H4 (cell line): ENCODE measurements at regions not wholly inside any gene's neighbourhood (a gene's known extent, or its start where the extent isn't known, plus 50 kb on each side); places are given as distances from the start of the nearest gene placed in this dataset.
"Not testable (repeated sequence)": the region's sequence is repeated elsewhere in the genome, so short reads cannot be mapped to it uniquely, and the experiment has no call there.

Source experiments
- DNase-seq: peaks from one replicate; pipeline ENCODE4 v3.0.0-alpha.2; 2015; ENCODE audit warnings: low spot score

DNA sequence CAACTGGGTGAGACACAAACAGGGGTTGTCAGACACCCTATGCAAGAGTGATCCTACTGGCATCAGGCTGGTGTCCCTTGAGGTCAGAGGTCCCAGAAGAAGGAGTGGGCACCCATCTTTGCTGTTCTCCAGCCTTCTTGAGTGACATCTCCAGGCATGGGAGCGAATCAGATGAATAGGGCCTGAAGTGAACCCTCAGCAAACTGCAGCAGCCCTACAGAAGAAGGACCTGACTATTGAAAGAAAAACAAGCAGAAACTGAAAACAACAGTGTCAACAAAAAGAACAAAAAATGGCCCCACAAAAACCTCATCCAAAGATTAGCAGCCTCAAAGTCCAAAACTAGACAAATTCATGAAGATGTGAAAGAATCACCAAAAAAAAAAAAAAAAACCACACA is 1229.7 kb upstream of the CRIM1 start:
- no peak for DNase-seq

DNA sequence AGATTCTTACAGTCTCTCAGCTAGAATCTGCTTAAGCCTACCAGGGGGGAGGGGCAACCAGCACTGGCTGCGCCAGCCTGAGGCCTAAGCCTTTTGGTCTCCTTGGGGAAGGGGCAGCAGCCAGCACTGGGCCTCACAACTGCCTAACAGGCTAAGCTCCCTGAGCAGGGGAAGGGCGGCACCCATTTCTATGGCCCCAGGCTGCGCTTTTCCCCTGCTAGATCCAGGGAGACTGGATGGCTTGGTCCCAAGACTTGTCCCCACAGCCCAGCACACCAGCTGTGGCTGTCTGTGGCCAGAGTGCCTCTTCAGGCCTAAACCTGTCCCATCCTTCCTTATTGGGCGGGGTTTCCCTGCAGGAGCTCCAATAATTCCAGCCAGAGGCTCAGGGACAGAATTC is 1230.3 kb upstream of the CRIM1 start:
- DNase-seq, result no peak

DNA sequence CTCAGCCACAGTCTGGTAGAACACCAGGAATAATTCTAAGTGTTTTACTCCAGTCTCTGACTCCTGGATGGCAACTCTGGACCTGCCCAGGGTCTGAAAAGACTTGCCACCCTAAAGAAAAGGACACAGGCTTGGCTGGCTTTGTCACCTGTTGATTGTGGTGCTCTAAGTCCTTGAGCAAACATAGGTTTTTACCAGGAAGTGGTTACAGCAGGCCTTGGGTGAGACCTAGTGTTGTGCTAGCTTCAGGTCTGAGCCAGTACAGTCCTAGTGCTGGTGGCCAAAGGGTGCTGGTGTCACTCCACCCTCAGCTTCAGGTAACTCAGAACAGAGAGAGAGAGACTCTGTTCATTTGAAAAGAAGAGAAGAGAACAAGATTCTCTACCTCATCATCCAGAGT is 1239.4 kb upstream of the CRIM1 start:
- no peak for DNase-seq

DNA sequence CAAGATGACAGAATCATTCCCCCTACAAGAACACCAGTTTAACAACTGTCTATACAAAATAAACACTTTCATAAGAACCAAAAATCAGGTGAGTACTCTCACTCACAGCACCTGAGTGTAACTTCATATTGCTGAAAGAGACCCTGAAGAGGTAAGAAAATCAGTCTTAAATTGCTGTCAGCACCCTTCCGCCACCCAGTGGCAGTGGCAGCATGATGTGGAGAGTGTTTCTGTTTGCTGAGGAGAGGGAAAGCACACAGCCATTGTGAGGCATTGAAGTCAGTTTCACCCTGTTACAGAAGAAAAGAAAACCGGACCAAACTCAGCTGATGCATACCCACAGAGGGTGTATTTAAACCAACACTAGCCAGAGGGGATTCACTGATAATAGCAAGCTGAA is 1240.8 kb upstream of the CRIM1 start:
- no peak for DNase-seq

DNA sequence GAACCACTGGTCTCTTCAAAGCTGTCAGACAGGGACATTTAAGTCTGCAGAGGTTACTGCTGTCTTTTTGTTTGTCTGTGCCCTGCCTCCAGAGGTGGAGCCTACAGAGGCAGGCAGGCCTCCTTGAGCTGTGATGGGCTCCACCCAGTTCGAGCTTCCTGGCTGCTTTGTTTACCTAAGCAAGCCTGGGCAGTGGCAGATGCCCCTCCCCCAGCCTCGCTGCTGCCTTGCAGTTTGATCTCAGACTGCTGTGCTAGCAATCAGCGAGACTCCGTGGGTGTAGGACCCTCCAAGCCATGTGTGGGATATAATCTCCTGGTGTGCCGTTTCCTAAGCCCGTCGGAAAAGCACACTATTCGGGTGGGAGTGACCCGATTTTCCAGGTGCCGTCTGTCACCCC is 1243.2 kb upstream of the CRIM1 start:
- DNase-seq, result not testable (repeated sequence)

DNA sequence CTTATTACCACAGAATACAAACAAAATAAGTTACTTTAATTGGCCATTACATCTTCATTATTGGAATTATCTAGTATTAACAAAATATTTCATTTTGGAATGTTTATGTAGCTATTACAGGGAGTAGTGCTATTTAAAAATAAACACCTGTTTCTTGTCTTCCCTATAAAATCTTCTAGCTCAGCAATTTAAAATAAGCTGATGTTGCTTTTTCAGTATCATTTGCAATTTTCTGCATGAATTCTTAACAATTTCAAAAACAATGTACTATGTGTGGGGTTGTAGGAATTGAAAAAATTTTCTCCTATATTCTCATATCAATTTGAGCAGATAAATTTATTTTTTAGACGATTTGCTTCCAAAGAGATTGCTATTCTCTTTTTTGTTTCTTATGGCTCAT is 1251.3 kb upstream of the CRIM1 start:
- no peak for DNase-seq

DNA sequence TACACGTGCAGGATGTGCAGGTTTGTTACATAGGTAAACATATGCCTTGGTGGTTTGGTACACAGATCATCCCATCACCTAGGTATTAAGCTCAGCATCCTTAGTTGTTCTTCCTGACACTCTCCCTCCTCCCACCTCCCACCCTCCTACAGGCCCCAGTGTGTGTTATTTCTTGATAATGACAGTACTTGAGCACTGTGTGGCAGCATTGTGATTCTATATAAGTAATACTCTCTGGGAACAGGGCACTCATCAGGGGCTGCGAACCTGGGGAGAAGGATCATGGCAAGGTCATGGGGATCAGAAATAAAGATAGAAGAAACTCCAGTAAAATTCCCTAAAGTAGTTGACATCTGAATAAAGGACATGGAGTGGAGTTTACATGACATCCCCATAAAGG is 1256.2 kb upstream of the CRIM1 start:
- no peak for DNase-seq

DNA sequence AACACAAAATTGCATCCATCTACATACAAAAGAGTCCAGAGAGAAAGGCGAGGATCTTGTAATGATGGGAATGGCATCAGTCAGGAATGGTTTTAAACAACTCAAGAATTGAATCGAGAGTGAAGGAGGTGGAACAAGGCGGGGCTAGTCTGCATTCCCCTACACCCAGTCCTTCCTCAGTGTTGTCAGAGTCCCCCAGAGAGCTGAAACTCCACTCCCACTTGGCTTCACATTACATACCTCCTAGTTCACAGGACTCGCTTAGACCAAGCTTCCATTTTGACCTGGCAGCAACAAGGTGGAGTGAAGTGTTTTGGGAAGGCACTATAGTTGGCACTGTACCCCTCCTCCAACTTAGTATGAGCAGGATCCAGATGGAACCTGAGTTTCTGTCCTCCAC is 1273.5 kb upstream of the CRIM1 start:
- no peak for DNase-seq

DNA sequence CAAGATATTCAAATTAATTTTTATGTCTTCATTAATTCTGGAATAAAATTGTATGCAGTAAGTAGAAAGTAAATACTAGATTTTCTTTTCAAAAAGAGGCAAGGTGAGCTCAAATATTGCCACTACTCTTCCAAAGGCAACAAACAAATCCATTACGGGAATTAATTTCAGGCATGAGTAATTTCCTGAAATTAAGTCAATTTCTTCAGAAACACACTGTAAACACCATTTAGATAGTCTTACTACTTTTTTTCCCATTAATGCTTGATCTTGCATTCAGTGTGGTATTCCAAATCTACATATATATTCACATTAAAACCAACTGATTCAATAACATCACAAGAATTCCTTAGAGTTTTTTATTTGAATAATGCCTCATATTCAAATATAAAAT is 1274.0 kb upstream of the CRIM1 start:
- no peak for DNase-seq

DNA sequence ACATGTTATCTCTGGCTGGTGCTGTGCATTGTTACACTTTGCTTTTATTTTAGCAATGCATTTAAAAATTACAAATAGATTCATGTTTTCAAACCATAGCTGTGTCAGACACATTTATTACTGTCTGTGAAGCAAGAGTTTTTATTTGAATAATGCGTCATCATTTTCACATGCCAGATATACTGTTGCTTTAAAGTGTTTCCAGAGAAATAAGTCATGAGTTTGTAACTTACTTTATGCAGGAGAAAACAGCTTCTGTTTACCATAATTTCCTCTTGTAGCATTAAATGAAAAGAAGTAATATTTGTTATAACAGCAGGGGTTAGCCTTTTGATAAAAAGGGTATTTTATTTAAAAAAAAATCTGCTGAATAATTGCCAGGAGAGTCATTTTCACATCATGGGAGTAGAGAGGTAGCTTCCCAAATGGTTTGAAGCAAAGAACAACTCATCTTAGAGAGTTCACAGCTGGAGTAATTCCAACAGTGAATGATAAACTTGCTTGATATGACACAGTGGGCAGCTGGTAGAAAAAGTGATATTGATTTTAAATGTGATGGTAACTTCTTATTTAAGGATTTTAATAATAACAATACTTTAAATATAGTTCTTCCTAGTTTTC is 1274.5 kb upstream of the CRIM1 start:
- DNase-seq, result no peak

DNA sequence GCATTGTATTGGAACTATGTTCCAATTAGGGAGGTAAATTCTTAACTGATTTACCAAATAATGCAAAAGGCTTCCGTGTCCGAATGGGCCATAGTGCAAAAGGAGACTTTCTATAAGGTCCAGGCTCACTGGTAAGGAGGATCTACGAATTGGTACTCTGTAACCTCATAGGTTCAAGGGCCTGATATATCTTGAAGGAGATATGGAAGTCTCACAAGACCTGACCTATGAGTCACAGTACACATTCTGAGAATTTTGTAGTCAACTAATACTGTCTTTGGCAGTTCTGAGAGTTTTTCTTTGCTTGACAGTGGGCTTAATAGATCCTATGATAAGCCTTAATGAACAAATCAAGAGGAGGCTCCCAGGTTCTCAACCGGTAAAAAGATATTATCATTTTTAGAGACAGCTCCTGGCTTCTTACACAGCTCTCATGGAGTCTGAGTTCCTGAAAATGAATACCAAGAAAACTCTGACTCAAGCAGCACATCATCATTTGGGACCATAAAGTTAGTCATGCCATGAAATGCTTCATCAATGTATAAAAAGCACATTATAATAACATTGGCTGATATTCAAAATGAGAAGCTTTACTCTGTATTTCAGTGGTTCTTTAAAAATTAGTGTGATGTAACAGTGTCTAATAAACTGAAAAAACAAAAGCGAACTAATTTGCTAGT is 1275.2 kb upstream of the CRIM1 start:
- no peak for DNase-seq

DNA sequence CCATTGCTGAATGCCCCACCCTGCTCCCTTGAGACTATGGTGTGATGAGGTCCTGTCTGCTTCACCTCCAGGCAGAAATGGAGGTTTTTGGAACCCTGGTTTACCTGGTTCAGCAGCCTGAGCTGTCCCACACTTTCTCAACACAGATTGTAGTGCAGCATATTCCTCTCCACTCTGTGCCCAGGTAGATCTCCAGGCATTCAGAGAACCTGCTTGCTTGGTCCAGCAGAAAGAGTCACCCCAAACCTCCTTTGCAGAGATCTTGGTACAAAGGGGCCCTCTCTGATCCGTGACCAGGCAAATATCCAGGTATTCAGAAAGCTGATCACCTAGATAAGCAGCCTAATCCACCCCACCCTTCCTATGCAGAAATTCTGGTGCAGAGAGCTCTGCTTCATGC is 1288.2 kb upstream of the CRIM1 start:
- no peak for DNase-seq

DNA sequence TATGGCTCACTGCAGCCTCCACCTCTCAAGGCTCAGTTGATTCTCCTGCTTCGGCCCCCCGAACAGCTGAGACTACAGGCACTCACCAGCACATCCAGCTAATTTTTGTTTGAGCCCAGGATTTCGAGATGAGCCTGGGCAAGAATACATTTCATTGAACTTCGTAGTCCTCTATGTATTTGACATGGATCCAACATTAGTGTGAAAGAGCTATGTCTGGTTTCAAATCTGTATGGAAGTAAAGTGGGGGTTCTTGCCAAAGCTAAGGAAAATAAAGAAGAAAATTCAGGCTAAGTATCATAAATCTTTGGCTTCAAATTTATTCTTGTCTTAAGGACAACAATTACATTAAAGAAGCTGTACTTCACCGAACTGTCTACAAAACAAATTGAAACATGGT is 1291.7 kb upstream of the CRIM1 start:
- no peak for DNase-seq

DNA sequence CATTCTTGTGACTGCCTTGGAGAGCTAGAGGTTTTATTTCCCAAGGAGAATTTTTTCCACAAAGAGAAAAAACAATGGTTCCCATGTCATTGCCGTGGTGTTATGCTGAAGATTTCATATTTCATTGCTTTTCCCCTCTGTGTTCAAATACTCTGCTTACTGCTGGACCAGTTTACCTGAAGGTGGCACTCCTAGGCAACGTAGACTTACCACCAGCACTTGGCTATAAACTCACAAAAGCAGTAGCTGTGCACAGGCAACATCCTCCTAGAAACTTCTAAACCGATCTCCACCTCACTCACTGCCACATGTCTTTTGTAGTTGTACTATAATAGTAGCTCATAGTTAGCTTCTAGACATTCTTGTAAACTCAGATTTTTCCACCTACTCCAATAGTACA is 1319.7 kb upstream of the CRIM1 start:
- DNase-seq, result no peak

DNA sequence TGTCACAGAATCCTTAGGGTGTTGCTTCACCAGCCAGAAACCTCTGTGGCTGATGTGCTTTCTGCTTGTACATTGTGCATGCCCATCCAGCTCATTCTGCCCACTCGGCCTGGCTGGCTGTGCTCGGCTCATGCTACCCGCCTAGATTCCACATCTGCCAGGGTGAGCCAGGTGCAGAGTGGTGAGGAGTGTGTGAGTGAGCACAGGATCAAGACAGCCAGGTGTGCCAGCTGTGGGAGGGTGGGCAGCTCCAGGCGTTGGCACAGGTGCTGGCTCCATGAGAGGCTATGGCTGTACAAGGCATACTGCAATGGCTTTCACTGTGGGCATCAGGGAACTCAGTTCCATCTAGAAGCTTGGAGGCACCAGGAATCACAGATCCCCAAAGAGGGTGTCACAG is 1321.8 kb upstream of the CRIM1 start:
- no peak for DNase-seq

DNA sequence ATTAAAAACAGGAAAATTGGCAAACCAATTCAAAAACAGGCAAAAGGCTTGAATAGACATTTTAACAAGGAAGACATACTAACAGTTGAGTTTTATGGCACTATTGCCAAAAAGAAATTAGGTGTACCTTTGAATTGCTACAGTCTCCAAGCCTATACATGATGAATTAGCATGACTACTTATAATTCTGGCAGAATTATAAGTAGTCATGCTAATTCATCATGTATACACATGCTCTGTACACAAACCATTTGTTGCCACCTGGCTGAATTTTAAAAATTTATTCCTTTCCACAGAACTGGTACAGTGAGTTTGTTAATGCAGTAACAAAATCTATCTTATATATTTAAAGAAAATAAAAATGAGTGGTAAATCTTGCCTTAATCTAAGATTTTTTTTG is 1332.0 kb upstream of the CRIM1 start:
- no peak for DNase-seq

DNA sequence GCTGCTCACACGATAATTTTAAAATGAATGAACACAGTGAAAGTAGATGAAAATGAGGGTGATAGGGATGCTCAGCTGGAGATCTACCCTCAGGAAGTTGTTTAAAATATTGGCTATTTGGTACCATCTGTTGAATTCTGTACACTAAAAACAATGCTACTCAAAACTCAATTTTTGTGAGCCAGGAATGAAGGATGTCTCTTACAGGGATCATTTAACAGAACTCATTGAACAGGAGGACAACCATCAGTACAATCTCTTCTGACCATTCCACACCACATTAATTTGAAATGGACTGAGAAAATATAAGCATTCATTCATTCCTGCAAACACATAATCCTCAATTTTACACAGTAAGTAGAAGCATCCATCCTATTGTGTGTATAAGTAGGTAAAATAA is 1355.1 kb upstream of the CRIM1 start:
- no peak for DNase-seq

DNA sequence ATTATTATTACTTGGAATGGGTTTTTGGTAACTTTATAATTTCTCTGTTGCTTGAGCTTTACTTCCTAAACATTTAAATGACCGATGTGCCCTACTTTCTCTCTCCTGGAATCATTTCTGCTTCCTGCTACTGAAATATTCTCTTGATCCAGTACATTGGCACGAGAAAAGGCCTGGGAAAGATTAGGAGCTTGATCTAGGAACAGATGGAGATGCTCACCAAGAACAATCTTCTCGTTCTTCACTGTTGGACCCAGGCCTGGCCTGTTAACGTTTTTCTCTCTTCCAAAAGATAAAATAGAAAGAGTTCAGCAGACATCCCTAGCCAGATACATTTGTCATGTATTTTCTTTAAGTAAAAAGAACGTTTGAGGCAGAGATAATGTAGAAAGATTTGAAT is 1356.8 kb upstream of the CRIM1 start:
- no peak for DNase-seq

DNA sequence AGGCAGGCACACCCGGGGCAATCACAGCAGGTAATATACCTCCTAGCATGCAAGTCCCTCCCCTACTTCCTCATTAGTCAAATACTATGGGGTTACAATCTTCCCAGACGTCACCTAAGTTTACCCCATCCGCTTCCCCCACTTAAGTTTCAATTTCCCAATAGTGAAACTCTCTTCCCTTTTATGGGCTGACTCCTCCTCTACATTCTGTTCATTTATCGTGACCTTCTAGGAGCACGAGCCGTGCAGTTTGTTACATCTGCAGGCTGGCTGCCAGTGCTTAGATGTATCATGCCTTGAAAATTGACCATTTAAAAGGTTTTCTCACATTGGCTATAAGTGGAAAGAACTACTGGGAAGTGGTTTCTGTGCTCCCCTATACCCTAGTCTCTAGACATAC is 1357.8 kb upstream of the CRIM1 start:
- DNase-seq, result no peak

DNA sequence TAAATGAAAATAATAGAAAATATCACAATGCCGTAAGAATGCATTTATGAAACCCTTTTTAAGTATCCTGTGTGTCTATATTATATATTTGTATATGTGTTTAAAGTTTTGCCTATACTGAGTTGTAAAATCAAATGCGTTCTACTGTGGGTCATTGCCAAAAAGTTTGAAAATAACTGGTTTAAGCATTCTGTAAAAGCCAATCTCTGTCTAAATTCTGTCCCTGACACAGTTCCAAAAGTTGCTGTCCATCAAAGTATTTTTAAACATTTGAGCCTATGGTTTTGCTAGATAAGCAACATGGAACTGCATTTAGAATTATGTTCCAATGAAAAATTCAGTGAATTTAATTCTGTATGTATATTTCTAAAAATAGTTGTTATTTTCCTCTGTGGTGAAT is 1360.4 kb upstream of the CRIM1 start:
- DNase-seq, result no peak

DNA sequence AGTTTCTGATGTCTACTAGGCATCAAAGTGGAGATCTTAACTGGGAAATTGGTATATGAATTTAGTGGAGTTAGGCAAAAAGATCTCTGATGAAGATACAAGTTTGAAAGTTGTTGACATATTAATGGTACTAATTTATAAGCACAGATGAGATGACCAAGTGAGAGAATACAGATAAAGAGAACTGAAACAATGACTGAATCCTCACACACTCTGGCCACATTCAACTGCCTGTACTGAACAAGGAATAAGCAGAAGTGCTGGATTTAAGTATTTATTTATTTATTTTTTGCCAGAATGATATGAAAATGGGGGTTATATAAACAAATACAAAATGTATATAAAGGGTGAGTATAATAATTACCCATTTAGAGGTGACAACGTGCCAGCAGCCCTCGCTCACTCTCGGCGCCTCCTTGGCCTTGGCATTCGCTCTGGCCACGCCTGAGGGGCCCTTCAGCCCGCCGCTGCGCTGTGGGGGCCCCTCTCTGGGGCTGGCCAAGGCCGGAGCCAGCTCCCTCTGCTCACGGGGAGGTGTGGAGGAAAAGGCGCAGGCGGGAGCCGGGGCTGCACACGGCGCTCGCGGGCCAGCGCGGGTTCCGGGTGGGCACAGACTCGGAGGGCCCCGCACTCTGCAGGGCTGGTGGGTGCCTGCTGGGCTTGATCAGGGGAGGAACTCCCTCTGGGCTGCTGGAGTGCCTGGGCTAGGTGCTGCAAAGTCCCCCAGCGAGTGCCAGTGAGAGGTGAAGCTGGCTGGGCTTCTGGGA is 1363.9 kb upstream of the CRIM1 start:
- DNase-seq, result no peak

DNA sequence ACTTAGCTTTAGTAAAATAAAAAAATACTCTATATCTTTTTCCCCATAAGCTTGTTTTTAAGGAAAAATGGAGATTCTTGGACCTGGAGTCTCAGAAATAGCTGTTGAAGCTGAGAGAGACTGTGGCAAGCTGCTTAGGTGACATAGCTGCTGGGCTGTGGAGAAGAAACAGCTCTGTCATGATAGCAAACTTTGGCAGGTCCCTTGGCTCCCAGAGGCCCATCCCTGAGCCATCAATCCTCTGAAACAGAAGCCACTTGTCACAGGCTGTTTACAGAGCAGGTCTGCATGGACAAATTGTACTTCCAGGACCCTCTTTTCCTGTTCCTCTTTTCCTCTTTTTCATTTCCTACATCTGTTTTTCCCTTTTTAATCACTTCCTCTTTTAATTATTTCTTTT is 1370.1 kb upstream of the CRIM1 start:
- no peak for DNase-seq

DNA sequence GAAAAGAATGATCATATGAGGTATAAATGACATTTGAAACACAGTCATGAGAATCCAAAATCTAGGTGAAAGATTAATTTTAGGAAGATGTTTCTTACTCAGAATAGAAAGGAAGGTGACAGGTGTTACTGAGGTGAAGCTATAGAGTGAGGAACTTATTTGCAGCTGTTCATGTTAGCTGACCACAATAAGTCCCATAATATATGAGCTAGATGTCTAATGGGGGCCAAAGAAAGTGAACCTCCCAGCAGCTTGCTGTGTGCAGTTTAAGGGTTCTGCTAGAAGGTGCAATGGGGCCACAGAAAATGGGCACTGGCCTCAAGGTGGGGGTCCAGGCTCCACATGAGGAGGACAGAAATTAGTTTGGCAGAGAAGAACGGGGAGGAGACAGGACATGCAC is 1374.9 kb upstream of the CRIM1 start:
- no peak for DNase-seq
